ENCODE measurements at regions not wholly inside any gene's neighbourhood (a gene's known extent, or its start where the extent isn't known, plus 50 kb on each side); places are given as distances from the start of the nearest gene placed in this dataset.

GRCh38 chr2:240244543-240244942 is 104.1 kb upstream of the OTOS start:
- TF ChIP-seq CTCF (conservative IDR thresholded peaks at IDR 0.05; ENCODE audit: low read depth, low read length) (no peak), SMC3 (IDR thresholded peaks at IDR 0.05; ENCODE audit: low read depth, low read length) (no peak), CHD1 (IDR thresholded peaks at IDR 0.05; ENCODE audit: low read depth, low read length) (no peak), POLR2A (IDR thresholded peaks at IDR 0.05; ENCODE audit: low read depth, low read length) (no peak), MAFK (IDR thresholded peaks at IDR 0.05; ENCODE audit: low read depth, low read length) (no peak)

All from IMR-90 (cell line).